Mammary epithelial cell (primary cell): ENCODE measurements at regions not wholly inside any gene's neighbourhood (a gene's known extent, or its start where the extent isn't known, plus 50 kb on each side); places are given as distances from the start of the nearest gene placed in this dataset.

Source experiments
- CTCF ChIP-seq, 2 donors: IDR thresholded peaks in 1 of 2; conservative IDR thresholded peaks in 1 of 2; 2 replicates each; pipeline ENCODE4 v1.5.1; 2011 to 2012; ENCODE audit warnings: inconsistent platforms in 2 of 2, low read length in 2 of 2, mild to moderate bottlenecking in 2 of 2, control low read depth in 1 of 2, low read depth in 1 of 2; ENCODE audit not compliant: insufficient read depth in 1 of 2; ENCODE audit errors: extremely low read depth in 1 of 2
- EZH2 ChIP-seq: IDR thresholded peaks from 2 replicates; pipeline ENCODE4 v1.6.1; 2012; ENCODE audit warnings: low read length, inconsistent platforms, borderline replicate concordance

GRCh38 chr4:83832110-83832825 lies 296.4 kb downstream of the GPAT3 start:
- no peak for TF ChIP-seq CTCF (conservative IDR thresholded peaks at IDR 0.05 in 1 of 2, IDR thresholded peaks at IDR 0.05 in 1 of 2; ENCODE audit: extremely low read depth in 1 of 2, insufficient read depth in 1 of 2, low read depth in 1 of 2, low read length in 2 of 2)
- no peak for TF ChIP-seq EZH2
